Osteoblast (primary cell): ENCODE measurements at regions not wholly inside any gene's neighbourhood (a gene's known extent, or its start where the extent isn't known, plus 50 kb on each side); places are given as distances from the start of the nearest gene placed in this dataset.
A peak's percentile ranks its signal among the peaks of the same experiment; 100 is the strongest.

Source experiments
- DNase-seq: peaks from one replicate; pipeline ENCODE4 v3.0.0; 2011; ENCODE audit warnings: low spot score, mixed read lengths; ENCODE audit not compliant: insufficient read length; ENCODE audit errors: missing footprints
- H2AFZ ChIP-seq: 2 replicates; pipeline ENCODE4 v1.6.0; 2011; ENCODE audit warnings: mild to moderate bottlenecking, low read length
- H3K27ac ChIP-seq: 2 replicates; pipeline ENCODE4 v1.5.1; 2011; ENCODE audit warnings: mild to moderate bottlenecking, low read depth, low read length, moderate library complexity
- H3K27me3 ChIP-seq: 2 replicates; pipeline ENCODE4 v1.6.0; 2012; ENCODE audit warnings: mild to moderate bottlenecking, control low read depth, inconsistent platforms, low read length, moderate library complexity; ENCODE audit not compliant: insufficient read depth
- H3K36me3 ChIP-seq: 2 replicates; pipeline ENCODE4 v1.5.1; 2011; ENCODE audit warnings: mild to moderate bottlenecking, low read length, control low read depth, moderate library complexity; ENCODE audit not compliant: insufficient read depth
- H3K4me1 ChIP-seq: 2 replicates; pipeline ENCODE4 v1.5.1; 2011; ENCODE audit warnings: mild to moderate bottlenecking, low read length, control low read depth, moderate library complexity; ENCODE audit not compliant: insufficient read depth
- H3K4me2 ChIP-seq: 2 replicates; pipeline ENCODE4 v1.6.0; 2011; ENCODE audit warnings: mild to moderate bottlenecking, low read length; ENCODE audit not compliant: insufficient read depth
- H3K4me3 ChIP-seq: fragments of 200-600 bp; sonication (generic); 3 replicates; pipeline ENCODE4 v1.5.1; 2012; ENCODE audit warnings: mild to moderate bottlenecking, low read length, inconsistent platforms; ENCODE audit not compliant: insufficient read depth
- H3K79me2 ChIP-seq: 2 replicates; pipeline ENCODE4 v1.6.0; 2012; ENCODE audit warnings: mild to moderate bottlenecking, low read length, control low read depth, inconsistent platforms; ENCODE audit not compliant: insufficient read depth
- H3K9me3 ChIP-seq: 2 replicates; pipeline ENCODE4 v1.5.1; 2011; ENCODE audit warnings: low read depth, low read length, control low read depth
- H4K20me1 ChIP-seq: 2 replicates; pipeline ENCODE4 v1.6.0; 2012; ENCODE audit warnings: mild to moderate bottlenecking, low read length, control low read depth; ENCODE audit not compliant: insufficient read depth
- TF ChIP-seq, protein P1 (sequence below): IDR thresholded peaks from 2 replicates; pipeline ENCODE4 v1.5.1; 2011; ENCODE audit warnings: mild to moderate bottlenecking, low read depth, low read length, moderate library complexity; ENCODE audit errors: extremely low read depth

DNA sequence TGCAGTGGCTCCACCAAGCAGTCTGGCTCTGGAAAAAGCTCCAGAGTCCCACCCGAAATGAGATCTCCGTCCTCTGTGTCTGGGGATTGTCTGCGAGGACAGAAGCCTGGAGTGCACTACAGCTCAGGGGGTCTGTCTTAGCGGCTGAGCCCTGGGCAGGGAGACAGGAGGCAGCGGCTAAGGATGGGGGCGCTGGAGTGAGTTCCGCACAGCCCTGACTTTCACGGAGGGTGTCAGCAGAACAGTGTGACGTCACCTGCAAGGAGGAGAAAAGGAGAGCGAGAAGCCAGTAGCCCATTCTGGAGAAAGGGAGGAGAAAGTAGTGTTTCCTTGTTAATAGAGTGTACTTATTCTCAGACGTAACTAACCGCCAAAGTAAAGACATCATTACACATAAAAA, 97.6 kb downstream of the FAM50B start:
- H3K9me3 ChIP-seq = no peaks in the 10 kb centered on the region
- no peaks in the 10 kb centered on the region for H3K79me2 ChIP-seq
- peaks cover 7% of the 10 kb centered on the region for H3K27me3 ChIP-seq
- TF ChIP-seq, protein P1, sequence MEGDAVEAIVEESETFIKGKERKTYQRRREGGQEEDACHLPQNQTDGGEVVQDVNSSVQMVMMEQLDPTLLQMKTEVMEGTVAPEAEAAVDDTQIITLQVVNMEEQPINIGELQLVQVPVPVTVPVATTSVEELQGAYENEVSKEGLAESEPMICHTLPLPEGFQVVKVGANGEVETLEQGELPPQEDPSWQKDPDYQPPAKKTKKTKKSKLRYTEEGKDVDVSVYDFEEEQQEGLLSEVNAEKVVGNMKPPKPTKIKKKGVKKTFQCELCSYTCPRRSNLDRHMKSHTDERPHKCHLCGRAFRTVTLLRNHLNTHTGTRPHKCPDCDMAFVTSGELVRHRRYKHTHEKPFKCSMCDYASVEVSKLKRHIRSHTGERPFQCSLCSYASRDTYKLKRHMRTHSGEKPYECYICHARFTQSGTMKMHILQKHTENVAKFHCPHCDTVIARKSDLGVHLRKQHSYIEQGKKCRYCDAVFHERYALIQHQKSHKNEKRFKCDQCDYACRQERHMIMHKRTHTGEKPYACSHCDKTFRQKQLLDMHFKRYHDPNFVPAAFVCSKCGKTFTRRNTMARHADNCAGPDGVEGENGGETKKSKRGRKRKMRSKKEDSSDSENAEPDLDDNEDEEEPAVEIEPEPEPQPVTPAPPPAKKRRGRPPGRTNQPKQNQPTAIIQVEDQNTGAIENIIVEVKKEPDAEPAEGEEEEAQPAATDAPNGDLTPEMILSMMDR = no peak
- H3K4me3 ChIP-seq = peak overlapping the region; percentile 51
- peak overlapping the region; percentile 41 for H3K4me2 ChIP-seq
- DNase-seq = no peak
- H2AFZ ChIP-seq = peak overlapping the region; percentile 77
- no peaks in the 10 kb centered on the region for H4K20me1 ChIP-seq
- H3K27ac ChIP-seq = no peak overlapping the region
- peaks cover 9% of the 10 kb centered on the region for H3K4me1 ChIP-seq
- no peaks in the 10 kb centered on the region for H3K36me3 ChIP-seq

DNA sequence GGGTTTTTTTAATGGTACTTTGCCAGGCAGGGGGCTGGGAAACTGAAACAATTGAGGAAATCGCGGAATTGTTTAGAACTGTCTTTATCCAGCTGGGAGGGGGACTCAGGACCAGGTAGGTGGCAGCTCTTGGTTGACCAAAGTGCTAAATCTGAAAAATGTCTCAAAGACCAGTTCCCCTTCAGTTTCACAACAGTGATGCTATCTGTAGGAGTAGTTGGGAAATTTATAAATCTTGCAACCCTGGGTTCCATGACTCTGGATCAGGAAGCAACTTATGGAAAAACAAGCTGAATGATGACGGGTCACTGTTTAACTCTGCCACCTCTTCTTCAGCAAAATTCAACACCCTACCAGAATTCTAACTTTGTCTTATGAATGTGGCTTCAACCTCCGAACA, 99.7 kb downstream of the FAM50B start:
- Histone ChIP-seq H3K36me3 (no peaks in the 10 kb centered on the region), H3K4me3 (no peak overlapping the region), H3K9me3 (no peaks in the 10 kb centered on the region), H3K79me2 (no peaks in the 10 kb centered on the region), H3K4me2 (no peak overlapping the region), H4K20me1 (no peaks in the 10 kb centered on the region), H2AFZ (no peak overlapping the region), H3K4me1 (peaks cover 9% of the 10 kb centered on the region), H3K27ac (no peak overlapping the region), H3K27me3 (peaks cover 7% of the 10 kb centered on the region)
- TF ChIP-seq, protein P1 = no peak
- DNase-seq = no peak

GRCh38 chr6:3949521-3949920, 100.3 kb downstream of the FAM50B start:
- H2AFZ ChIP-seq = no peak overlapping the region
- peaks cover 9% of the 10 kb centered on the region for H3K4me1 ChIP-seq
- no peaks in the 10 kb centered on the region for H3K79me2 ChIP-seq
- no peaks in the 10 kb centered on the region for H3K9me3 ChIP-seq
- no peak overlapping the region for H3K27ac ChIP-seq
- H4K20me1 ChIP-seq = no peaks in the 10 kb centered on the region
- no peak overlapping the region for H3K4me2 ChIP-seq
- H3K4me3 ChIP-seq = no peak overlapping the region
- no peak for DNase-seq
- peaks cover 7% of the 10 kb centered on the region for H3K27me3 ChIP-seq
- H3K36me3 ChIP-seq = no peaks in the 10 kb centered on the region
- TF ChIP-seq, protein P1 = no peak

DNA sequence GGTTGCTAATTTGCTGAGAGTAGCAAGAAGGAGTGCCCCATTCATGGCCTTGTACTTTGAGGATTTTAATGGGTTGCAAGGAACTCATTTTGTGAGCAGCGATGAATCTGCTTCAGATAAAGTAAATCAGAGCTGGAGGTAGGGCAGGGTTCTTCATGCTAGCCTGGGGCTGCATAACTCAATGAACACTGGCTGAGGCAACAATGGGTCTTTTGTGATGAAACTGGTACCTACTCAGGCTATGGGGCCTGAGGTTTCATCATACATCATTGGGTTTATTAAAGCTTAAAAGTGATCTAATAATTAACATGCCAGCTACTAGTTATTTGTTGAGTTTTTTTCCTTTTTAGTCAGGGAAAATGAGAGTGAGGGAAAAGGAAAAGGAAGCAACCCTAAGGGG, 106.9 kb downstream of the FAM50B start:
- TF ChIP-seq, protein P1 = no peak
- Histone ChIP-seq H3K4me2 (no peak overlapping the region), H2AFZ (no peak overlapping the region), H3K4me1 (peaks cover 3% of the 10 kb centered on the region), H4K20me1 (no peaks in the 10 kb centered on the region), H3K9me3 (no peaks in the 10 kb centered on the region), H3K79me2 (no peaks in the 10 kb centered on the region), H3K27me3 (no peaks in the 10 kb centered on the region), H3K27ac (no peak overlapping the region), H3K36me3 (no peaks in the 10 kb centered on the region), H3K4me3 (no peak overlapping the region)
- no peak for DNase-seq
